GM10266 (cell line): ENCODE measurements at regions not wholly inside any gene's neighbourhood (a gene's known extent, or its start where the extent isn't known, plus 50 kb on each side); places are given as distances from the start of the nearest gene placed in this dataset.

Source experiments
- DNase-seq: peaks from one replicate; pipeline ENCODE4 v3.0.0; 2012; ENCODE audit errors: extremely low spot score
- TF ChIP-seq, protein P1 (sequence below): IDR thresholded peaks from 2 replicates; pipeline ENCODE4 v1.5.1; 2012; ENCODE audit warnings: mild to moderate bottlenecking, low read depth; ENCODE audit not compliant: control insufficient read depth, insufficient read depth; ENCODE audit errors: missing control alignments

DNA sequence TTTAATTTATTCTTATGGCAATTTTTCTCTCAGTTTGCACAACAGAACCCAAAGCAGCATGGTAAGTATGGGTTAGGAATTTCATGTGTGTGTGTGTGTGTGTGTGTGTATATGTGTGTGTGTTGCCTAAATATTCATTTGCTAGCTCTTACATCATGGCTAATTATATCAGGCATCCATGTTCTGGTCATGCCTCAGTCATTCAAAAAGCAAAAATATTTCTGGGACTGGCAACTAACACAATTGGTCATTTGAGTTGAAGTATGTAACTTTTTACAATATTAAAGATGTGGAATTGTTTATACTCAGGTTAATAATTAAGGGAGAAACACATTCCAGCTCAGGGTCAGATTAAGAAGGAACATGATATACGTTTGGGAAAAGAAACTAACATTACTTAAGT, 67.6 kb upstream of the PHYHIPL start:
- TF ChIP-seq, protein P1, sequence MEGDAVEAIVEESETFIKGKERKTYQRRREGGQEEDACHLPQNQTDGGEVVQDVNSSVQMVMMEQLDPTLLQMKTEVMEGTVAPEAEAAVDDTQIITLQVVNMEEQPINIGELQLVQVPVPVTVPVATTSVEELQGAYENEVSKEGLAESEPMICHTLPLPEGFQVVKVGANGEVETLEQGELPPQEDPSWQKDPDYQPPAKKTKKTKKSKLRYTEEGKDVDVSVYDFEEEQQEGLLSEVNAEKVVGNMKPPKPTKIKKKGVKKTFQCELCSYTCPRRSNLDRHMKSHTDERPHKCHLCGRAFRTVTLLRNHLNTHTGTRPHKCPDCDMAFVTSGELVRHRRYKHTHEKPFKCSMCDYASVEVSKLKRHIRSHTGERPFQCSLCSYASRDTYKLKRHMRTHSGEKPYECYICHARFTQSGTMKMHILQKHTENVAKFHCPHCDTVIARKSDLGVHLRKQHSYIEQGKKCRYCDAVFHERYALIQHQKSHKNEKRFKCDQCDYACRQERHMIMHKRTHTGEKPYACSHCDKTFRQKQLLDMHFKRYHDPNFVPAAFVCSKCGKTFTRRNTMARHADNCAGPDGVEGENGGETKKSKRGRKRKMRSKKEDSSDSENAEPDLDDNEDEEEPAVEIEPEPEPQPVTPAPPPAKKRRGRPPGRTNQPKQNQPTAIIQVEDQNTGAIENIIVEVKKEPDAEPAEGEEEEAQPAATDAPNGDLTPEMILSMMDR = no peak
- no peak for DNase-seq

DNA sequence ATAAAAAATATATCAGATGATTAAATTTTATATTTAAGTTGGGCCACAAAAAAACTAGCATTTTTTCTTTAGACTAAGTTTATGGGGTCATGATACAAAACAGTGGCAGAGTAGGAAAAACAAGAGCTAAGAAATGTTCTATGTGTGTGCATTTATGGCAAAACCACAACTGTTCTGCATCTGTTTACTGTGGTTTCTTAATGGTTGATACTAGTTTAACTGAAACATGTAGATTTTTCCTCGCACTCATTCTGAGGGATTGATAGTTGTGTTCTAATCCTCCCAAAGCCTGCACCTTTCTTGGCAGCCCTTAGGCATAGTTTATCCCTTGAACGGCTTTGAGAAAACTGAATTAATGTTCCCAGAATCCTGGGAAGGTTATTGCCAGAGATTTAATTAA, 66.6 kb upstream of the PHYHIPL start:
- no peak for DNase-seq
- TF ChIP-seq, protein P1 = no peak

DNA sequence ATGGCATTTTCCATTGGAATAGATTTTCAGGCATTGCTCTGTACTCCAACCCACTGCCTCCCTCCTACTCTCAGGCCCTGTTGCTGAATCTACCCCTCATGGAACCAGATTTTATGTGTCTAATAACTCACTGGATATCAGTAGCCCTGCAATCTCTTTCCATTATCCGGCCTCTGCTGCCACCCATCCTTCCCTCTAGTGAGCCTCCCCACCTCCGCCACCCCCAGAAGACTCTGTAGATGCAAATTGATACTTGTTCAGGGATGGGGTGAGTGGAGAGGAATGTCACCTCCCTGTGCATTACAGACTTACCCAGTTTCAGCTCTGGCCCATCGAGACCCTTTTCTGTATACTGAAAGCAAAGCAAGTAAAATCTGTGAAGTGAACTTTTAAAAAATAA, 52.3 kb upstream of the PHYHIPL start:
- DNase-seq = no peak
- TF ChIP-seq, protein P1 = no peak

DNA sequence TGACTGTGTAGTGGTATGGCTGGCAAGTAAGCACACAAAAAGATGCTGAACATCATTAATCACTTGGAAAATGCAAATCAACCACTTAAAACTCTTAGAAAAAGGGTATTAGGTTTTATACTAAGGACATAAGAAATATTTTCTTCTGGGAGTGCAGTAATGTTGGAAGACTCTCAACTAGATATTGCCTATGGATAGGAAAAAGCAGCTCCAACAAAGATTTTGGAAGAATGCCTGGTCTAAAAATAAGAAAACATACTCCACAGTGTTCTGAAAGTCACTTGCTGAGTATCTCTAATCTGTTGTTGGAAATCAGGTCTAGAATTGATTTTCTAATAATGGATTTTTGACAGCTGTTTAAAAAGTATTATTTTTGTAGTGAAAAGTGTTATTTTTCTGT, 50.8 kb upstream of the PHYHIPL start:
- no peak for DNase-seq
- TF ChIP-seq, protein P1 = no peak

DNA sequence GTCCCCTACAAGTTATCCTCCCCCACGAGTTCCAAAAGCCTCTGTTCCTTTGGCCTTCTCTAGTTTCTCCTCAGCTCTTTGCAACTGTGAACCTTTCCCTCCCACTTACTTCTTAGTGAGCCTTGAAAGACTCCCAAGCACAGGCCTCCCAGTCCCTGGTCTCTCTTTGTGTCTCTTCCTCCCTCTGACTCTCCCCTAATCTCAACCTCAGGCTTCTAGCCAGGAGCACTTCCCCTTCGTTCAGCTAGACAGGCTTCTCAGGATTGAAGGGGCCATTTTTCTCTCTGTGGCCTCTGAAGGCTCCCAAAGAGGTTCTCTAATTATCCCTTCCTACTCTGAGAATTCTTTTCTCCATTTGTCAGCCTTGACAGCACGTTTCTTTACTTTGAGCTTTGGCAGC, 50.2 kb upstream of the PHYHIPL start:
- DNase-seq = no peak
- TF ChIP-seq, protein P1 = no peak
